ENCODE measurements at regions not wholly inside any gene's neighbourhood (a gene's known extent, or its start where the extent isn't known, plus 50 kb on each side); places are given as distances from the start of the nearest gene placed in this dataset.

DNA sequence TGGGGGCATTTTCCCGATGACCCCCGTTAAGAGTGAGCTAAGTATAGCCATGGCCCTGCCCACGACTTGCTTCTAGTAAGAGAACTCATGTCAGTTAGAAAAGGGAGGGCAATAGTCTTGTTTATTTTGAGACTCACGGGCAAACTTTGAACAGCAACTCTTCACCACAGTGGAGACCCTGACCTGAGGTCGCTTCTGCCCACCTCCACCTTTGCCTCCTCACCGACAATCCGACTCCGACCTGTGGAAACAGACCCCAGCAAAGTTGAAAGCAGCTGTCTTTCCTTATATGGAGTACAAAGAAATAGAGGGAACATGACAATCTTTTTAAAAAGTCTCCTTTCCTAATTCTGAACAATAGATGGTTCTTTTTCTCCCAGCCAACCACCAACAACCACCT lies 155.0 kb upstream of the GCFC2 start:
- no CpG with 5 or more reads among the region's 8 CpGs for WGBS (ENCODE audit: insufficient coverage)

DNA sequence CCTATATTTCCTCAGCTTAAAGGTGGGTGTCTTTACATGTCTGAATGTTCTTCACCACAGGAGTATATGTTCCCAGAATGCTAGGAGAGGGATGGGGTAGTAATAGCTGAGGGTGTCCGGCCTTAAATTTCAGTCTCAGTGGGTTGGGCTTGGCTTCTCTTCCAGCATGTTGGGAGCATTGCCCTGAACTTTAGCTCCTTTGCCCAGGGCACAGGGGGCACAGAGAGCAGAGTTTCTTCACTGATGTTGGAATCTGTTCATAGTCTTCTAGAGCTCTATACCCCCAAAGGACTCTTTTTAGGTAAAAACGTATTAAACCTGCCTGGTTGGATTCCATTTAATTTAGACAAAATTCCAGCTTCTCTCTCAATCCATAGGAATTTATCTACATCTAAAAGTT lies 154.4 kb upstream of the GCFC2 start:
- Histone ChIP-seq H3K9me3 (replicated peaks in 1 of 2; ENCODE audit: control insufficient read depth in 1 of 2, insufficient read depth in 1 of 2, low read length in 2 of 2) (no peaks in the 10 kb centered on the region), H4K20me1 (ENCODE audit: insufficient read depth, low read length) (no peaks in the 10 kb centered on the region), H3K27me3 (ENCODE audit: control insufficient read depth in 2 of 2, insufficient read depth in 2 of 2, low read length in 2 of 2) (no peaks in the 10 kb centered on the region), H2AFZ (ENCODE audit: insufficient read depth, low read depth, low read length, poor library complexity, severe bottlenecking) (no peak overlapping the region), H3K36me3 (replicated peaks in 1 of 2; ENCODE audit: control insufficient read depth in 1 of 2, insufficient read depth in 2 of 2, low read length in 2 of 2) (no peaks in the 10 kb centered on the region), H3K4me3 (replicated peaks in 1 of 3; ENCODE audit: low read depth in 2 of 3, low read length in 3 of 3) (no peak overlapping the region), H3K4me1 (ENCODE audit: control insufficient read depth in 1 of 2, insufficient read depth in 2 of 2, low read length in 2 of 2) (no peaks in the 10 kb centered on the region), H3K27ac (ENCODE audit: low read depth in 1 of 2, low read length in 2 of 2) (no peak overlapping the region), H3K79me2 (ENCODE audit: insufficient read depth, low read length) (no peaks in the 10 kb centered on the region), H3K9ac (ENCODE audit: insufficient read depth, low read length, poor library complexity, severe bottlenecking) (no peak overlapping the region), H3K4me2 (replicated peaks; ENCODE audit: extremely low read depth, low read length, poor library complexity, severe bottlenecking) (no peak overlapping the region)
- H3K4me3 Mint-ChIP-seq = no peak overlapping the region
- H3K9me3 Mint-ChIP-seq = peaks cover 0 to 9% (median 4%) of the 10 kb centered on the region in 7 donors
- H3K4me1 Mint-ChIP-seq = no peaks in the 10 kb centered on the region
- H3K36me3 Mint-ChIP-seq = no peaks in the 10 kb centered on the region
- 100% methylated on average over 1 of the region's 2 CpGs for WGBS (ENCODE audit: insufficient coverage)
- TF ChIP-seq, protein P1, sequence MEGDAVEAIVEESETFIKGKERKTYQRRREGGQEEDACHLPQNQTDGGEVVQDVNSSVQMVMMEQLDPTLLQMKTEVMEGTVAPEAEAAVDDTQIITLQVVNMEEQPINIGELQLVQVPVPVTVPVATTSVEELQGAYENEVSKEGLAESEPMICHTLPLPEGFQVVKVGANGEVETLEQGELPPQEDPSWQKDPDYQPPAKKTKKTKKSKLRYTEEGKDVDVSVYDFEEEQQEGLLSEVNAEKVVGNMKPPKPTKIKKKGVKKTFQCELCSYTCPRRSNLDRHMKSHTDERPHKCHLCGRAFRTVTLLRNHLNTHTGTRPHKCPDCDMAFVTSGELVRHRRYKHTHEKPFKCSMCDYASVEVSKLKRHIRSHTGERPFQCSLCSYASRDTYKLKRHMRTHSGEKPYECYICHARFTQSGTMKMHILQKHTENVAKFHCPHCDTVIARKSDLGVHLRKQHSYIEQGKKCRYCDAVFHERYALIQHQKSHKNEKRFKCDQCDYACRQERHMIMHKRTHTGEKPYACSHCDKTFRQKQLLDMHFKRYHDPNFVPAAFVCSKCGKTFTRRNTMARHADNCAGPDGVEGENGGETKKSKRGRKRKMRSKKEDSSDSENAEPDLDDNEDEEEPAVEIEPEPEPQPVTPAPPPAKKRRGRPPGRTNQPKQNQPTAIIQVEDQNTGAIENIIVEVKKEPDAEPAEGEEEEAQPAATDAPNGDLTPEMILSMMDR (IDR thresholded peaks at IDR 0.05) = no peak
- no peak for DNase-seq
- intact Hi-C loops (cut with micrococcal nuclease) = no loop called here
- no peak overlapping the region for H3K27ac Mint-ChIP-seq
- peaks cover 0 to 2% (median 1%) of the 10 kb centered on the region in 3 donors for H3K27me3 Mint-ChIP-seq (ENCODE audit: low read depth in 3 of 3)

More for the DNA sequence above, 155.0 kb upstream of the GCFC2 start:
- DNase-seq = no peak
- Histone ChIP-seq H3K4me1 (ENCODE audit: control insufficient read depth in 1 of 2, insufficient read depth in 2 of 2, low read length in 2 of 2) (no peaks in the 10 kb centered on the region), H3K36me3 (replicated peaks in 1 of 2; ENCODE audit: control insufficient read depth in 1 of 2, insufficient read depth in 2 of 2, low read length in 2 of 2) (no peaks in the 10 kb centered on the region), H3K9me3 (replicated peaks in 1 of 2; ENCODE audit: control insufficient read depth in 1 of 2, insufficient read depth in 1 of 2, low read length in 2 of 2) (no peaks in the 10 kb centered on the region), H4K20me1 (ENCODE audit: insufficient read depth, low read length) (no peaks in the 10 kb centered on the region), H3K4me3 (replicated peaks in 1 of 3; ENCODE audit: low read depth in 2 of 3, low read length in 3 of 3) (no peak overlapping the region), H2AFZ (ENCODE audit: insufficient read depth, low read depth, low read length, poor library complexity, severe bottlenecking) (no peak overlapping the region), H3K4me2 (replicated peaks; ENCODE audit: extremely low read depth, low read length, poor library complexity, severe bottlenecking) (no peak overlapping the region), H3K27me3 (ENCODE audit: control insufficient read depth in 2 of 2, insufficient read depth in 2 of 2, low read length in 2 of 2) (no peaks in the 10 kb centered on the region), H3K9ac (ENCODE audit: insufficient read depth, low read length, poor library complexity, severe bottlenecking) (no peak overlapping the region), H3K27ac (ENCODE audit: low read depth in 1 of 2, low read length in 2 of 2) (no peak overlapping the region), H3K79me2 (ENCODE audit: insufficient read depth, low read length) (no peaks in the 10 kb centered on the region)
- H3K36me3 Mint-ChIP-seq = no peaks in the 10 kb centered on the region
- H3K27me3 Mint-ChIP-seq (ENCODE audit: low read depth in 3 of 3) = peaks cover 0 to 2% (median 1%) of the 10 kb centered on the region in 3 donors
- TF ChIP-seq, protein P1 (IDR thresholded peaks at IDR 0.05) = no peak
- no peaks in the 10 kb centered on the region for H3K4me1 Mint-ChIP-seq
- intact Hi-C loops (cut with micrococcal nuclease) = no loop called here
- H3K27ac Mint-ChIP-seq = no peak overlapping the region
- H3K4me3 Mint-ChIP-seq = no peak overlapping the region
- H3K9me3 Mint-ChIP-seq = peaks cover 0 to 10% (median 4%) of the 10 kb centered on the region in 7 donors
